Upper lobe of left lung (tissue), 6 donors: ENCODE measurements at regions not wholly inside any gene's neighbourhood (a gene's known extent, or its start where the extent isn't known, plus 50 kb on each side); places are given as distances from the start of the nearest gene placed in this dataset.
A peak's percentile ranks its signal among the peaks of the same experiment; 100 is the strongest.

Experiments used
- ATAC-seq, 2 donors: fragments of 200-7000 bp; cut with Tn5 transposase; one replicate each; pipeline ENCODE4 v1.9.1; 2022; ENCODE audit warnings: mild to moderate bottlenecking in 2 of 2, moderate library complexity in 2 of 2; ENCODE audit not compliant: low FRiP score in 2 of 2
- DNase-seq, 2 donors: peaks; one replicate each; pipeline ENCODE4 v3.0.0-alpha.2; 2019 to 2020
- H3K27ac ChIP-seq, 4 donors: fragments of 200-600 bp; sonication (generic); one replicate each; pipeline ENCODE4 v1.5.1; 2016 to 2019
- H3K27me3 ChIP-seq, 4 donors: fragments of 200-600 bp; sonication (generic); one replicate each; pipeline ENCODE4 v1.5.1; 2017 to 2019
- H3K36me3 ChIP-seq, 4 donors: fragments of 200-600 bp; sonication (generic); one replicate each; pipeline ENCODE4 v1.5.1; 2016 to 2019
- H3K4me1 ChIP-seq, 4 donors: fragments of 200-600 bp; sonication (generic); one replicate each; pipeline ENCODE4 v1.5.1; 2018 to 2019
- H3K4me3 ChIP-seq, 4 donors: fragments of 200-600 bp; sonication (generic); one replicate each; pipeline ENCODE4 v1.5.1; 2017 to 2019; ENCODE audit warnings: mild to moderate bottlenecking in 2 of 4, moderate library complexity in 1 of 4
- H3K9me3 ChIP-seq, 4 donors: fragments of 200-600 bp; sonication (generic); one replicate each; pipeline ENCODE4 v1.5.1; 2018 to 2019
- CTCF ChIP-seq, 6 experiments: fragments of 450-650 bp in 4 of 6; fragments of 200-600 bp in 2 of 6; sonication (generic) in 2 of 6; IDR thresholded peaks; one replicate each; pipeline ENCODE4 v1.5.1; 2016 to 2019; ENCODE audit warnings: antibody characterized with exemption in 6 of 6
- EP300 ChIP-seq, 4 donors: sonication (generic); formaldehyde crosslinking; IDR thresholded peaks; one replicate each; pipeline ENCODE4 v1.5.1; 2017; ENCODE audit warnings: antibody characterized with exemption in 4 of 4, control low read depth in 2 of 4
- POLR2A ChIP-seq, 4 donors: fragments of 450-650 bp; IDR thresholded peaks; one replicate each; pipeline ENCODE4 v1.5.1; 2016 to 2017; ENCODE audit warnings: antibody characterized with exemption in 4 of 4, mild to moderate bottlenecking in 2 of 4
- POLR2AphosphoS5 ChIP-seq, 2 donors: sonication (generic); formaldehyde crosslinking; IDR thresholded peaks; one replicate each; pipeline ENCODE4 v1.5.1; 2017; ENCODE audit warnings: antibody characterized with exemption in 2 of 2
- WGBS, 2 donors: methylation state at CpG; one replicate each; pipeline ENCODE4 v1.1.5; 2017 to 2018; 5-methylcytosine and 5-hydroxymethylcytosine counted together
- donor health status: DM: no; HTN: no; CAD: no; lungs with moderate emphysema.
- donor health status: DM: no; HTN: yes; CAD: no; lungs with severe emphysema.

GRCh38 chr18:6543330-6543908 is 128.7 kb upstream of the L3MBTL4 start:
- Histone ChIP-seq H3K36me3 (no peaks in the 10 kb centered on the region), H3K4me3 (no peak overlapping the region), H3K4me1 (no peaks in the 10 kb centered on the region), H3K27ac (no peak overlapping the region), H3K9me3 (no peaks in the 10 kb centered on the region), H3K27me3 (no peaks in the 10 kb centered on the region)
- ATAC-seq (no peak), DNase-seq (no peak)
- WGBS, 2 donors: 38 to 40% methylated on average over 8 of the region's 8 CpGs
- TF ChIP-seq CTCF (IDR thresholded peaks at IDR 0.05) (peak in 4 of 6 experiments; percentile 15 to 58 (median 43)), POLR2AphosphoS5 (IDR thresholded peaks at IDR 0.05) (no peak)

GRCh38 chr18:6546229-6546628 is 131.5 kb upstream of the L3MBTL4 start:
- H3K4me1 ChIP-seq: no peaks in the 10 kb centered on the region
- no peaks in the 10 kb centered on the region for H3K9me3 ChIP-seq
- ATAC-seq: no peak
- H3K4me3 ChIP-seq: no peak overlapping the region
- no peaks in the 10 kb centered on the region for H3K36me3 ChIP-seq
- WGBS, 2 donors: 76 to 78% methylated on average over 4 of the region's 4 CpGs
- TF ChIP-seq POLR2A (IDR thresholded peaks at IDR 0.05): no peak
- TF ChIP-seq EP300 (IDR thresholded peaks at IDR 0.05): no peak
- TF ChIP-seq CTCF (IDR thresholded peaks at IDR 0.05): no peak
- no peak for TF ChIP-seq POLR2AphosphoS5 (IDR thresholded peaks at IDR 0.05)
- no peak overlapping the region for H3K27ac ChIP-seq
- H3K27me3 ChIP-seq: no peaks in the 10 kb centered on the region
- DNase-seq: no peak

- ATAC-seq (no peak), DNase-seq (no peak)
- WGBS, 2 donors: 41 to 52% methylated on average over 1 of the region's 1 CpG
- no peaks in the 10 kb centered on the region for H3K9me3 ChIP-seq
- H3K27me3 ChIP-seq: no peaks in the 10 kb centered on the region
- H3K4me1 ChIP-seq: no peaks in the 10 kb centered on the region
- no peaks in the 10 kb centered on the region for H3K36me3 ChIP-seq
- no peak for TF ChIP-seq CTCF (IDR thresholded peaks at IDR 0.05)
- no peak for TF ChIP-seq POLR2AphosphoS5 (IDR thresholded peaks at IDR 0.05)
- no peak for TF ChIP-seq POLR2A (IDR thresholded peaks at IDR 0.05)
- no peak for TF ChIP-seq EP300 (IDR thresholded peaks at IDR 0.05)
- no peak overlapping the region for H3K4me3 ChIP-seq
- no peak overlapping the region for H3K27ac ChIP-seq
These were observed 132.8 kb upstream of the L3MBTL4 start for GRCh38 chr18:6547476-6547875.

- DNase-seq (peak in 1 of 2 donors; percentile 34), ATAC-seq (no peak)
- Histone ChIP-seq H3K4me1 (no peaks in the 10 kb centered on the region), H3K27ac (no peak overlapping the region), H3K27me3 (no peaks in the 10 kb centered on the region), H3K9me3 (no peaks in the 10 kb centered on the region), H3K36me3 (no peaks in the 10 kb centered on the region), H3K4me3 (no peak overlapping the region)
- TF ChIP-seq POLR2AphosphoS5 (IDR thresholded peaks at IDR 0.05): no peak
- no peak for TF ChIP-seq POLR2A (IDR thresholded peaks at IDR 0.05)
- TF ChIP-seq EP300 (IDR thresholded peaks at IDR 0.05): no peak
- TF ChIP-seq CTCF (IDR thresholded peaks at IDR 0.05): no peak
- WGBS, 2 donors: 22 to 31% methylated on average over 3 of the region's 3 CpGs
These were observed 138.7 kb upstream of the L3MBTL4 start for GRCh38 chr18:6553234-6553900.
